Breast epithelium (tissue), 4 donors: ENCODE measurements at regions not wholly inside any gene's neighbourhood (a gene's known extent, or its start where the extent isn't known, plus 50 kb on each side); places are given as distances from the start of the nearest gene placed in this dataset.

Source experiments
- DNase-seq, 2 donors: peaks; one replicate each; pipeline ENCODE4 v3.0.0-alpha.2; 2019; ENCODE audit warnings: low spot score in 2 of 2
- H3K27ac ChIP-seq, 2 donors: fragments of 200-600 bp; sonication (generic) in 1 of 2; one replicate each; pipeline ENCODE4 v1.5.1; 2016 to 2019; ENCODE audit warnings: mild to moderate bottlenecking in 1 of 2
- H3K27me3 ChIP-seq, 2 donors: fragments of 200-600 bp; sonication (generic) in 1 of 2; one replicate each; pipeline versions ENCODE4 v1.5.1 to v1.6.0; 2017 to 2019; ENCODE audit warnings: control low read depth in 1 of 2, mild to moderate bottlenecking in 1 of 2
- H3K36me3 ChIP-seq: fragments of 200-600 bp; one replicate; pipeline ENCODE4 v1.5.1; 2019
- H3K4me1 ChIP-seq, 2 donors: fragments of 200-600 bp; sonication (generic); one replicate each; pipeline ENCODE4 v1.5.1; 2016 to 2019; ENCODE audit warnings: control low read depth in 1 of 2
- H3K4me3 ChIP-seq, 3 donors: fragments of 200-600 bp; sonication (generic); 1 replicate in 2 of 3; 2 replicates in 1 of 3; pipeline ENCODE4 v1.5.1; 2016 to 2019; ENCODE audit warnings: mild to moderate bottlenecking in 3 of 3, moderate library complexity in 2 of 3
- H3K9me3 ChIP-seq, 2 donors: fragments of 200-600 bp; sonication (generic) in 1 of 2; one replicate each; pipeline ENCODE4 v1.5.1; 2016 to 2019; ENCODE audit warnings: control low read depth in 1 of 2
- CTCF ChIP-seq, 3 donors: fragments of 450-650 bp; IDR thresholded peaks; one replicate each; pipeline ENCODE4 v1.5.1; 2016 to 2017; ENCODE audit warnings: antibody characterized with exemption in 3 of 3, mild to moderate bottlenecking in 3 of 3, moderate library complexity in 3 of 3
- POLR2A ChIP-seq: fragments of 450-650 bp; IDR thresholded peaks from one replicate; pipeline ENCODE4 v1.6.1; 2016; ENCODE audit warnings: antibody characterized with exemption, mild to moderate bottlenecking, moderate library complexity
- POLR2AphosphoS5 ChIP-seq, 3 donors: sonication (generic); formaldehyde crosslinking; IDR thresholded peaks; one replicate each; pipeline ENCODE4 v1.6.1; 2017; ENCODE audit warnings: antibody characterized with exemption in 3 of 3
- intact Hi-C: fragments of 100-400 bp; cut with DNase I; formaldehyde crosslinking; loops from one replicate; pipeline ENCODE4 v1.15.1; 2023; ENCODE audit warnings: low total_unique reads

DNA sequence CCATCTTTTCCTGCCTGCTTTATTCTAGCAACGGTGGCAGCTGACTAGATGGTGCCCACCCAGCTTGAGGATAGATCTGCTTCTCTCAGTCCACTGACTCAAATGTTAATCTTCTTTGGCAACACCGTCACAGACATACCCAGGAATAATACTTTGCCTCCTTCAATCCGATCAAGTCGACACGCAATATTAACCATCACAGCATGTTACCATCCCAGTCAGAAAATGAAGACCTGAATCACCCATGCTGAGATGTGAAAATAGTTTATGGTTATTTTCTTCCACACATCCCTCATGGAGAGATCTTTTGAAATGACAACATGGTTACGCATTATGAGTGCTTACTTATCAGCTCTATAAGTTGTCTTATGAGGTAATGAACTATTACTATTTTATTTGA lies 392.8 kb downstream of the SEC23A start:
- TF ChIP-seq POLR2A: no peak
- TF ChIP-seq POLR2AphosphoS5 (IDR thresholded peaks at IDR 0.05): no peak
- TF ChIP-seq CTCF (IDR thresholded peaks at IDR 0.05): no peak
- intact Hi-C loops: no loop called here
- no peaks in the 10 kb centered on the region for H3K36me3 ChIP-seq
- H3K4me1 ChIP-seq: no peaks in the 10 kb centered on the region
- H3K4me3 ChIP-seq: no peak overlapping the region
- no peaks in the 10 kb centered on the region for H3K27me3 ChIP-seq
- no peaks in the 10 kb centered on the region for H3K9me3 ChIP-seq
- no peak for DNase-seq
- H3K27ac ChIP-seq: no peak overlapping the region

GRCh38 chr14:38705220-38705619 lies 397.8 kb downstream of the SEC23A start:
- Histone ChIP-seq H3K27me3 (no peaks in the 10 kb centered on the region), H3K4me3 (no peak overlapping the region), H3K27ac (no peak overlapping the region), H3K4me1 (no peaks in the 10 kb centered on the region), H3K36me3 (no peaks in the 10 kb centered on the region), H3K9me3 (no peaks in the 10 kb centered on the region)
- intact Hi-C loops: no loop called here
- TF ChIP-seq POLR2AphosphoS5 (IDR thresholded peaks at IDR 0.05) (no peak), CTCF (IDR thresholded peaks at IDR 0.05) (no peak), POLR2A (no peak)
- DNase-seq: no peak

DNA sequence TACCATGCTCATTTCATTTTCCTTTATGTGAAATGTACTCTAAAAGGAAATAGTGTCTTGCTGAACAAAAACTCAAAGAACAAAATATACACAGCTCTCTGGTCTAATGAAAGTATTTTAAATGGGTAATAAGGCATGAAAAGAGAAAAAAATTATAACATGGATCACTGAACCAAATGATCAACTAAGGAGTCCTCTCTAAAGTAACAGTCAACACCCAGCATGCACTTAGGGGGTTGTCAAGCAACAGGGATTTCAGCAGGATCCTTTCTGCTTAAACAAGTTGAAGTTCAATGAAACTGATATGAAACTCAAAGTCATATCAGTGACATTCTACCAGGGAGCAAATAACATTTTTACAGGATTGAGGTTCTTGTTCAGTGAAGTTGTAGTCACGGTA lies 398.8 kb downstream of the SEC23A start:
- no peak for TF ChIP-seq CTCF (IDR thresholded peaks at IDR 0.05)
- TF ChIP-seq POLR2A: no peak
- no peak for TF ChIP-seq POLR2AphosphoS5 (IDR thresholded peaks at IDR 0.05)
- Histone ChIP-seq H3K27me3 (no peaks in the 10 kb centered on the region), H3K36me3 (no peaks in the 10 kb centered on the region), H3K4me1 (no peaks in the 10 kb centered on the region), H3K9me3 (no peaks in the 10 kb centered on the region), H3K4me3 (no peak overlapping the region), H3K27ac (no peak overlapping the region)
- no peak for DNase-seq
- intact Hi-C loops: no loop called here

- intact Hi-C loops: no loop called here
Observed at GRCh38 chr14:38696925-38697324, 406.1 kb downstream of the SEC23A start.

GRCh38 chr14:38693423-38693822 lies 409.6 kb downstream of the SEC23A start:
- H3K36me3 ChIP-seq: no peaks in the 10 kb centered on the region
- DNase-seq: no peak
- no peaks in the 10 kb centered on the region for H3K4me1 ChIP-seq
- TF ChIP-seq POLR2AphosphoS5 (IDR thresholded peaks at IDR 0.05) (no peak), POLR2A (no peak), CTCF (IDR thresholded peaks at IDR 0.05) (no peak)
- H3K27ac ChIP-seq: no peak overlapping the region
- intact Hi-C loops: no loop called here
- H3K4me3 ChIP-seq: no peak overlapping the region
- no peaks in the 10 kb centered on the region for H3K27me3 ChIP-seq
- peaks cover 0 to 8% of the 10 kb centered on the region in 2 donors for H3K9me3 ChIP-seq

More at GRCh38 chr14:38696925-38697324, 406.1 kb downstream of the SEC23A start:
- H3K9me3 ChIP-seq: peaks cover 0 to 8% of the 10 kb centered on the region in 2 donors
- H3K27ac ChIP-seq: no peak overlapping the region
- no peaks in the 10 kb centered on the region for H3K4me1 ChIP-seq
- no peak for DNase-seq
- no peak for TF ChIP-seq POLR2A
- TF ChIP-seq CTCF (IDR thresholded peaks at IDR 0.05): no peak
- no peak for TF ChIP-seq POLR2AphosphoS5 (IDR thresholded peaks at IDR 0.05)
- no peak overlapping the region for H3K4me3 ChIP-seq
- H3K27me3 ChIP-seq: no peaks in the 10 kb centered on the region
- H3K36me3 ChIP-seq: no peaks in the 10 kb centered on the region
